Left renal pelvis (tissue), 4 donors: ENCODE measurements at regions not wholly inside any gene's neighbourhood (a gene's known extent, or its start where the extent isn't known, plus 50 kb on each side); places are given as distances from the start of the nearest gene placed in this dataset.
"Not testable (repeated sequence)": the region's sequence is repeated elsewhere in the genome, so short reads cannot be mapped to it uniquely, and the experiment has no call there.

Experiments used
- DNase-seq, 4 donors: peaks; one replicate each; pipeline ENCODE4 v3.0.0-alpha.2; 2013; ENCODE audit warnings: low read depth in 4 of 4, low spot score in 3 of 4

DNA sequence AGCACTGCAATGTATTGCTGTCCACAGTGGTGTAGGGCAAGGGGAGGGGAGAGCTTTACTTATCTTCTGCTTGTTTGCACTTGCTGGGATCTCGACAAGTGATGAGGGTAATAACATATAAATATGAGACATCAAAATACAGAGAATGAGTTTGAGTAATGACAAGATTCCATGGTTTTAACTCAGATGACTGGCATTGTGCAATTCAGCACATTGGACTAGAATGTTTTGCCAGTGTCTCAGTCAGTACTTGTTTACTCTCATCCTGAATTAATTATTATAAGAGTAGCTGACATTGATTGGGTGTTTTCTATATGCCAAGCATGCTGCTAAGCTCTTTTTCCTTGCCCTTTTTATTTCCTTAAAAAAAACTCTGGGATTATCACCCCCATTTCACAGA lies 306.7 kb upstream of the MMADHC start:
- no peak for DNase-seq

DNA sequence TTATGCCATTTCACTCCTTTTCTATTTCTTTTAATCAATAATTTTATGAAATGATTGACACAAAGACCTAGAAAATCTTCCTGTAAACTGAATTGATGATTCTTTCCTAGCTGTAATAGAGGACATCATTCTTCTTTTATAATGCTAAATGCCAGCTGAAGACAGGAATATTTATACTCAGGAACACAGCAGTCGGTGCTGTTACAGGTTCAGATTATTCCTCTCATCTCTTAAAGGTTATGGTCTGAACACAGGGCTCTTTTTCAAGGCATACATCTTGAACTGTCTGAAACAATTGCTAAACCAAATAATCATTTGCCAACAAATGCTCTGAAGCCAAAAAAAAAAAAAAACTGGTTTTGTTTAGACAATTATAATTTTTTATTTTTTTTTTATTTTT lies 305.0 kb upstream of the MMADHC start:
- DNase-seq: no peak

DNA sequence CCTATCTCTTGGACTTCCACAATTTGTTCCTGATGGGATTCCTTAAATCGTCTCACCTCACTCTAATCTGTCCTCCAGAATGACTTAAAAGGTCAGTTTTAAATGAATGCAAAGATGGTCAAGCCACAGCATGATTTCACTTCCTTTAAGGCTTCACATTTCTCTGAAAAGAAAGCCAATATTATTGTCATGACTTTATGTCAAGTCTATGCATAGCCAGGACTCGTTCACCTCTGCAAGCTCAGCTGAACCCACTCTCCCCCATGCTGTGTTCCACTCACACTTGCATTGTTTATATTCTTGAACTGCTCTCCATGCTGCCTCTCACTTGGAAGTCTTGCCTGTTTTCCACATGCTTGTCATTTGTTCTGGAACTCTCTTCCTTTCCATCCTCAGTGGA lies 298.4 kb upstream of the MMADHC start:
- no peak for DNase-seq

DNA sequence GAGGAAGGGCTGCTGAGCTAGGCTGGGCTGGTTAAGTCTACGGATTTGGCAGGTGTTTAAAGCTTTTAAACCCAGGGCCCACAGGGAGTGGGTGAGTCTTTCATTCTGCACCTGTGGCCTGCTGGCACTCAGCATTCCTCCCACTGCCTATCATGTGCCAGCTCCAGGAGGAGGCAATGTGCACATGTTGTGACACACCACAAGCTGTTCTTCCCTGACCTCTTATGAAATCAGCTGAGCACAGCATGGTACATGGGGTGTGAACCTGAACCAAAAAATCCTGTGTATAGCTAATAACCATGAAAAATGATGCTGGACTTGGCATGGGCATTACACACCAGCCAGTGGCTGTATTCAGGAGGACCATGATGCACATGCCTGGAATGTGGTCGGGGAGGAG lies 297.9 kb upstream of the MMADHC start:
- no peak for DNase-seq

DNA sequence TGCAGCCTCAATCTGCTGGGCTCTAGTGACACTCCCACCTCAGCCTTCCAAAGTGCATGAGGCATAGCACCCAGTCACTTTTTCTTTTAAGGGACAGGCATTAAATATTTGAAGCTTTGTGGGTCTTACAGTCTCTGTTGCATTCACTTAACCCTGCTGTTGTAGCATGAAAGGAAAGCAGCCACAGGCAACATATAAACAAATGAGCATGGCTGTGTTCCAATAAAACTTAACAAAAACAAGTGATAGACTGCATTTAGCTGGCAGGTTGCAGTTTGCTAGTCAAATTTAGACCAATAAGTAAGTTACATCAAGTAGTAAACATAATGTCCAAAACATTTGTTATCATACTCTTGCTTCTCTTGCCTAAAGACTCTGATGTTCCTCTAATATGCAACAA lies 297.3 kb upstream of the MMADHC start:
- DNase-seq: no peak

DNA sequence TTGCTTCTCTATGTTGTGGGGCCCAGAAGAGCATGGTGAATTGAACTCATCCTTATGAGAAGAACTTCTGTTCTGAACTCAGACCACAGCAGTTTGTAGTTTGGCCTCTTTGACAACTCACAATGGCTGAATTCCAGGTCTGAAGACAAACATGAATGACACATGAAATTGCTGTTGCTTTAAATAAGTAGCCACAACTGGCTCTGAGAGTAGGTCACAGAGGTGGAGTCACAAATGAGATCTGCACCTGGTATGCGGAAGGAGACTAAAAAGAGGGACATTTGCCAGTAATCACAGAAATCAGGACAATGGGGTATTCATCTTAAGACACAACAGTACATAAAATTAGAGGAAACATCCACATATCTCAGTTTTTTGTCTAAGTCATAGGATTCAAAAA lies 290.3 kb upstream of the MMADHC start:
- DNase-seq: no peak

DNA sequence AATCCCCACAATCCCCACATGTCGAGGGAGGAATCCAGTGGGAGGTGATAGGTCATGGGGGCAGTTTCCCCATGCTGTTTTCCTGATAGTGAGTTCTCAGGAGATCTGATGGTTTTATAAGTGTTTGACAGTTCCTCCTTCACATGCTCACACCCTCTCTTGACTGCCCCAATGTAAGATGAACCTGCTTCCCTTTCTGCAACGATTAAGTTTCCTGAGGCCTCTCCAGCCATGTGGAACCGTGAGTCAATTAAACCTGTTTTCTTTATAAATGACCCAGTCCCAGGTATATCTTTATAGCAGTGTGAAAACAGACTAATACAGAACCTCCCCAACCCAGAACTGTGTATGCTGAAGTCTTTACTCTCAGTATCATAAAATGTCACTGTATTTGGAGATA lies 289.5 kb upstream of the MMADHC start:
- DNase-seq: no peak

DNA sequence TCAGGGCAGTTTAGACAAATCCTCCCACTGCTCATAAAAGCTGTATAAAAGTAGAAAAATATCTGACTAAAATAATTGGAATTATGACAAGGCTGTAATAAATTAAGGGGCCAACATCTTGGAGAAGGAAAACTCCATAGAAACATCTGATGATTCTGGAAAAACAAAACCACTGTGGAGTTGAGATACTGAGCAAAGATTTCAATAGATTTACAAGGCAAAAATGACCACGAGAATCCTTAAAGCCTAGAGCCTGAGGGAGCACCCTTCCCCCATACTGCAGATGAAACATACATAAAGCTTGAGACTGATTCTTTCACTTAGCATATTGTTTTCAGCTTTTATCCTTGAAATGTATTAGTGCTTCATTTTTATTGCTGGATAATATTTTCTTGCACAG lies 286.4 kb upstream of the MMADHC start:
- DNase-seq: no peak

DNA sequence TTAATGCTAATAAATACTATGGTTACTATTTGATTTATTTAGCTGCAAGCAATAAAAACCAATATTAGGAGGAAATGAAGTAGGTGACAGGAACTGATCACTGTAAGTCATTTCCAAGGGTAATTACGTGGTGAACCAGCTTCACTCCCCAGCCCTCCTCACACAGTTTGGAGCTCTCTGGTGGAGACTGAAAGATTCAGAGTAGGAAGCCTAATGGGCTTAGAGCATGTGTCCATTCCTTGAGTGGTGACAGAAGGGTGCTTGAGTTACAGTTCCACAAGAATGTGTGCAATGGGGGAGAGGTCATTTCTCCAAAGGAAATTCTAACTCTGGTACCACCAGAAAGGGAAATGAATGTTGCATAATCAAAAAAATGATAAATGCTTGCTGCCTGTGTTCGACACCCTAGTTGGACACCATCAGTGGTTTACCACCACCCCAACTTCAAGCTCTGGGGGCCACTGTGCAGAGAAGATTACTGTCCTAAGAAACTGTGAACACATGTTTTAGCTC lies 285.1 kb upstream of the MMADHC start:
- DNase-seq: no peak

DNA sequence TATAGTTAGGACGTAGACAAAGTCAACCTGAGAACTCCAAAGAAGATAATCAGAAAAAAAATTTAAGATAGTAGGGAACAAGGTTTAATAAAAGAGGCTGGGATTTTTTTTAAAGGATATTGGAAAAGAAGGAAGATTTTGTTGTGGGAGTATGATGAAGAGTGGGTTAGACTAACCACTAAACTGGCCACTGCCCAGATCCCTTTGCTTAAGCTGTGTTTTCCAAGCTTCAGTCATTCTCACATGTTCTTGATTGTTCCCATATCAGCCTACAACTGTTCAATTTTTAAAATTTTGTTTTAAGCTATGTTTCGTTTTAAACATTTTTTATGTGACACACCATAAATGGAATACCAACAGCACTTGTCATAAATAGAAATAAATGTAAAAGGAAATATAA lies 284.5 kb upstream of the MMADHC start:
- DNase-seq: no peak

DNA sequence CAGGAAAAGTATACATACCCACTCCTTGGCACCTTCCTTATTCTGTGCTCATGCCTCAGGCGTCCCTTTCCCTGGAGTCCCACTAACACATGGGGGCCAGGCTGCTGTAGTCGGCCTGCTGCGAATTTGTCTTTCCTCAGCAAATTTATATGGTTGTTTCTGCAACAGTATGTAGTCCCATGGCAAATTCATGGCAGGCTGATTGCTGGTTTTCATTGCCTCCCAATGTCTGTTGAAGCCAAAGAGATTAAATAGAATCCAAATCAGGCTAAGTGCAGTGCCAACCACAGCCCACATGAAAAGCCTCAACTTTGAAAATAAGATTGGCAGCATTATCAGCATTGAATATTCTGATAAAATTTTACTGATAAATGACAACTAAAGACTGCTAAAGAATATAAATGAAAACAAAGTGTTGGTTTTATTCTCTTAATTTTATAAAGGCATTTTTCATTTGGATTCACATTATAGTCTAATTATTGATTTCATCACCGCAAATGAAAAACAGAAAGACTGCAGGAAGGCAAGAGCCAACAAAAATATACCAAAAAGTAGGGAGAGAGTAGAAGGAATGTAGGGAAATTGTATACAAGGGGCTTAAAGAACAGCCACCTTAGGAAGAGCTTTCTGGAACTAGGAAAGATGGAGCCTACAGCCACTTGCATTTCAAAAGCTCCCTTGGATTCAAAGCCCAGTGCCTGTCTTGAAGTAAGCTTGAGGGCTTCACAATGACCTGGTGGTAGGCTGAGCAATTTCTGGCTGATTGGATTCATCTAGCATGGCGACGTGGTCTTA lies 283.7 kb upstream of the MMADHC start:
- DNase-seq: no peak

DNA sequence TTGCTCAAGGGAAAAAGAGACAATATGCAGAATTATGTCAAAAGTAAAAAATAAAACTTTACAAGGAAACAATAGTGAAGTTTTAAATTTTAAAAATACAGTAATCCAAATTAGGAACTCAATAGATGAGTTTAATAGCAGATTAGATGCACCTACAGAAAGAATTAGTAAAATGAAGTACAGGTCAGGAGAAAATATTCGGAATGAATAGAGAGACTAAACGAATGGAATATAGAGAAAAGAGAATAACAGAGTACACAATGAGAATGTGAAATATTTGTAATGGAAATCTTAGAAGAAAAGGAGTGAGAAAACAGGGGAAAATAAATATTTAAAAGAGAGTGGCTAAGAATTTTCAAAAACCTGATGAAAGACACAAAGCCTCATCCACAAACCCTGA lies 275.7 kb upstream of the MMADHC start:
- no peak for DNase-seq

DNA sequence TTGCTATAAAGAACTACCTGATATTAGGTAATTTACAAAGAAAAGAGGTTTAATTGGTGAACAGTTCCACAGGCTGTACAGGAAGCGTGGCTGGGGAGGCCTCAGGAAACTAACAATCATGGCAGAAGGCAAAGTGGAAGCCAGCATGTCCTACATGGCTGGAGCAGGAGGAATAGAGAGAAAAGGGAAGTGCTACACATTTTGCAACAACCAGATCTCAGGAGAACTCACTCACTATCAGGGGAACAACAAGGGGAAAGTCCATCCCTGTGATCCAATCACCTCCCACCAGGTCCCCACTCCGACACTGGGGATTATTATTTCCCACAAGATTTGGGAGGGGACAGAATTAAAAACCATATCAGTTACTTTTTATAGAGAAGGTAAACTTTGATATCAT lies 273.5 kb upstream of the MMADHC start:
- DNase-seq: no peak

DNA sequence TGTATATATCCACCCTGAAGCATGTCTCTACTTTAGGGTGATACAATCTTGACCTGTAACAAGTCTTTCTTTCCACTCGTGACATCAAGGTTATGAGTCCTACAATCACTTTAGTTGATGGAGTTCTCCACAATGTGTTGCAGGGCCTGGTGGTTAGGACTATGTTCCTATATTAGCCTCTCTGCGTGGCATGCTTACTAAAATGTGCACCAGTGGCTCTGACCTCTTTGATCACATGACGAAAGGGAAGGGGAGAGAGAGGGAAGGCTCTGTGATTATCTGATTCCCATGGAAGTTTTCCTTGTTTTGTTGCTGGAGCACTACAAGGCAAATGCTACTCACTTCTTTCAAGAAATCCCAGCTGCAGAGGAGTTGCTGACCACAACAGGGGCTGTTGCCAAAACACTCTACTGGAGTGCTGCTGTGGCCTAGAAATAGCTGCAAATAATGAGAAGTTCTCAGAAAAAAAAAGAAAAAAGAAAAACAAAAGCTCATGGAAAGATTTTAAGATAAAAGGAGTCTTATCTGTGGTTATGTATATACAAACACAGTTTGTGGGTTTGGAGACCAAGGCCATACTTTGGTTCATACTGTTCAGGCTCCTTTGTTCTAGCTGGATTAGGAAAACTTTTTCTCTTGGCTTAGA lies 272.8 kb upstream of the MMADHC start:
- DNase-seq: peak in 2 of 4 donors; percentile 30 to 46

DNA sequence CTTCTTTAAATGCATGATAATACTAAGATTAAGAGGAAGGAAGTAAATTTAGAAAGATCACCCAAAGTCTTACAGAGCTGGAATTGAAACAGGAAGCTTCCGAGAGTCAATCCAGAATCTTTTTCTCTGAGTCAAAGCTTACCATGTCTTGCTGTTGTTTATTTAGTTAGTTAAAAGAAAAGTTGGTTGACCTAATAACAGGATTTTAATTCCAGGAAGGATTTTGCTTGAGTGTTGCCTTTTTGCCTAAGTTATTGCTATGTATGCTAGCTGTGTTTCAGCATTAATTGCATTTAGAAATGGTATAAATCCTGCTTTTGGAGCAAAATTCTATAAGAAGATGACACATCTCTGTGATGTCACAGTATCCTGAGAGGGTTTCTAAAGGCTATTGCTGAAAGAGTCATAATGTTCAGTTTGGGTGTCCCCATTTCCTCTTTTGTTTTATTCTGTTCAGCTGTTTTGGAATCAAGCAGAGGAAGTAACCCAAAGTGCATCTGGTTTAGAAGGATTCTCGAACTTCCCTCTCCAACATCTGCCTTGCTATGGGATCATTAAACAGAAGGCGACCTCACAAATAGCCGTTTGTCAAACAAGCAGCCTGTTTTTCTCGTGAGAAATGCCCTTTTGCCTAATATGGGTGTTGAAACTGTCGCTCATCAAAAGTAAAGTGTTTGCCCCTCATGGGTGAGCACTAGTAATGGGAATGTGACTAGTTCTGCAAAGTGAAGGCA lies 271.5 kb upstream of the MMADHC start:
- no peak for DNase-seq

DNA sequence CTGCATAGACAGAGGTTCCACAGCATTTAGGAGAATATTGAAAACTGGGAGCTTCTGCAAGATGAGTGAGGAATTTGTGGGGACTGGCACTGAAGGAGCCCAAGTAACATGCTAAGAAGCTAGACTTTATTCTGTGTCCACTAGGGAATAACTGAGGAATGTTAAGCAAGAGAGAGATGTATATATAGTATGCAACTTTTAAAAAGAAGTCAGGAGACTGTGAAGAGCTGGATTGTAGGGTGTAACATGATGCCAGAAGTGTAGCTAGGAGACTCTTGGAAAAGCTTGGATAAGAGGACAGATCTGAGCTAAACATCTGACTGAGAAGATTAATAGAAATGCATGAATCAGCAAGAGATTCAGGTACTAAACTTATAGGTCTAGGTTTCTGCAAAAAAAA lies 270.6 kb upstream of the MMADHC start:
- DNase-seq: no peak

DNA sequence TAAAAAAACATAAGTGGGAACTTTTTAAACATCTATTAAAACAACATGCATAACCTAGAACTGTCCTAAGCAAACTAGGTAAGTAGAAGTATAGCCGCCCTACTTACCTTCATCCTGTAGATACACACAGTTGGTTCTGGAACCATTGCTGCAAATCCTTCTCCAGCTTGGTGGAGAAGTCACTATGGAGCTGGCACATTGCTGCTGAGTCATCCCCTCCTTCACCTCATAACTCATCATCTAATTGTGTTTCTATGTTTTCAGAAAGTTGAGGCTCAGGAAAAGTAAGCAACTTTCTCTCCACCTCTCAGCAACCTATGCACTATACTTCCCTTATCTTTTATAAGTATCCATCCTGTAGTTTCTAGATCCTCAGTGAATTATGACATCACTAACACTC lies 269.8 kb upstream of the MMADHC start:
- no peak for DNase-seq

DNA sequence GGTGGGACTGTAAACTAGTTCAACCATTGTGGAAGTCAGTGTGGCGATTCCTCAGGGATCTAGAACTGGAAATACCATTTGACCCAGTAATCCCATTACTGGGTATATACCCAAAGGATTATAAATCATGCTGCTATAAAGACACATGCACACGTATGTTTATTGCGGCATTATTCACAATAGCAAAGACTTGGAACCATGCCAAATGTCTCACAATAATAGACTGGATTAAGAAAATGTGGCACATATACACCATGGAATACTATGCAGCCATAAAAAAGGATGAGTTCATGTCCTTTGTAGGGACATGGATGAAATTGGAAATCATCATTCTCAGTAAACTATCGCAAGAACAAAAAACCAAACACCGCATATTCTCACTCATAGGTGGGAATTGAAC lies 268.3 kb upstream of the MMADHC start:
- not testable (repeated sequence) for DNase-seq

DNA sequence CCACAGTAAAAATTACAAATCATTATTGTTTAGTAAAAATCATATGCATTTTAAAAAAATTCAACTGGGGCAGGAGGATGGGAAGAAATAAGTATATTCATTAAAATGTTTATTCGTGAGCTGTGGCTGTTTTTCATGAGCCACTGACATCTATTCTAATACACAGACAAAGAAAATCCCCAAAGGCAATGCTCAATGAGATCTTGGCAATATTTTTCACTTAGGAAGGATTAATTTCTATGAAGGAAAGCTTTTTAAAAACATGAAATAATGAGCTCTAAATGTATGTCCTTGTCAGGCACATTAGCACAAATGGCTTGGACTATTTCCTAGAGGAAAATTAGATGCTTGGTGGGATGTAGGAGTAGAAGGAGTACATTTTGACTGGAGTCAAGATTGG lies 262.0 kb upstream of the MMADHC start:
- no peak for DNase-seq

DNA sequence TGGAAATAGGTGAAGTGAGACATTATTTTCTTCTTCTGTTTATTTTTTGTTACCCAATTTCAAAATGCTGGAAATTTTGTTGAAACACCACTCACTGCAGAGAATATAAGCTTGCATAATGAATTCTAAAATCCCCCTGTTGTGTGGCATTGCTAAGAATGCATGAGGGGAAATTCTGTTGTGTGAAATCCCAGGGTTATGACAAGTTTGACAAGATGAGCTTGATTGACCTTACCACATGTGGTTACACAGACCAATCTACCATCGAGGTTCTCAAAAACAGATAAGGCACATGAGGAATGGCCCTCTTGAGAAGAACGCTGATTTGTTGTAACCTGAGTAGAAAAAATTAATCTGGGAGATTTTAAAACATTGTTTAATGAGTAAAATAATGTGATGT lies 261.6 kb upstream of the MMADHC start:
- DNase-seq: no peak

DNA sequence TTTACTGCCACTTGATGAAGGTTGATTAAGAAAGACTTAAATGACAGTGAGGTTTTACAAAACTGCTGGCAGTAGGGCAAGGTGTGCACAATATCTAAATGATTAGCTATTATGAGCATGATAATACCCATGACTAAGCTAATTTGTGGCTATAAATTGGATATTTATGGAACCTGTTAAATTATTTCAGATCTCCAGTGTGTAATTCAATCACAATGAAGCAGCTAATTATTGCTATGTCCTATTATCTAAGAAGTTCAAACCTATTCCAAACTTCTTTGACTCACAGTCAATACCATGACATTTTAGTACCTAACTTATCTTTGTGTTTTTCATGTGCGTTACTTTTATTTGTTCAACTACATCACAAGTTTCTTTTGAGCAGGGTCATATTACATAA lies 253.8 kb upstream of the MMADHC start:
- no peak for DNase-seq

DNA sequence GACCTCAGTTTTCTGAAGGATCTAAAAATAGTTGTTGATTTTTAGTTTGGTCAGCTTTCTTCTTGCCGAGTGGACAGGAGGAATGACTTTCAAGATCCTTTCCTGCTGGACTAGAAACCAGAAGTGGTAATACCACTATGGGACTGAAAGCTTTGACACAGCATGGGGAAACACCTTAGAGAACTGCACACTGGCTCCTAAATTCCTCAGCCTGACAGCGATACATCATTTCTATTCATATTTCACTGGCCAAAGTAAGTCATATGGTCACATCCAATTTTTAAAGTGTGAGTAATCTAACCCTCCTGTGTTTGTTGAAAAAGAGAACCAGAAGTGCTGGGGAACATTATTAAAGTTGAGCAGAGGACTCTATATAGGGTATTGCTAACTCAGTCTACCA lies 244.7 kb upstream of the MMADHC start:
- DNase-seq: no peak
